ENCODE measurements at regions not wholly inside any gene's neighbourhood (a gene's known extent, or its start where the extent isn't known, plus 50 kb on each side); places are given as distances from the start of the nearest gene placed in this dataset.

DNA sequence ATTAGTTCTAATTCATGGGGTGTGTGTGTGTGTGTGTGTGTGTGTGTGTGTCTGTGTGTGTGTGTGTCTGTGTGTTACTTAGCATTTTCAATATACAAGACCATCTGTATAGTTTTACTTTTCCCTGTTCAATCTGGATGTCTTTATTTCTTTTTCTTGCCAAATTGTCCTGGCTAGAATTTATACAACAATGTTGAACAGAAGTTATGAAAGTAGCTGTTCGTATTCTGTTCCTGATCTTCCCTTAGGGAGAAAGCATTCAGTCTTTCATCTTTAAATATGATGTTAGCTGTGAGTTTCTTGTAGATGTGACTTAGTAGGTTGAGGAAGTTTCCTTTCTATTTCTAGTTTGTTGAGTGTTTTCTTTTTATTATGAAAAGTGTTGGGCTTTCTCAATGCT, 101.0 kb upstream of the ADRA1D start:
- Histone ChIP-seq H3K4me3 (ENCODE audit: low read length) (no peak overlapping the region), H3K27me3 (ENCODE audit: control insufficient read depth in 1 of 2, insufficient read depth in 2 of 2, low read length in 2 of 2) (peaks cover 1 to 4% of the 10 kb centered on the region in 2 experiments), H3K9me3 (ENCODE audit: control insufficient read depth in 1 of 2, insufficient read depth in 1 of 2, low read length in 2 of 2) (peaks cover 3 to 4% of the 10 kb centered on the region in 2 experiments), H3K4me1 (ENCODE audit: insufficient read depth, low read length) (no peaks in the 10 kb centered on the region), H3K36me3 (ENCODE audit: insufficient read depth, low read length) (no peaks in the 10 kb centered on the region), H3K27ac (ENCODE audit: low read depth in 1 of 2, low read length in 2 of 2) (no peak overlapping the region)
- ChIA-PET CTCF (no interaction called here), POLR2A (no interaction called here)
- Mint-ChIP-seq H3K9me3 (peaks cover 8% of the 10 kb centered on the region), H3K27ac (no peak overlapping the region), H3K4me3 (no peak overlapping the region), H3K4me1 (ENCODE audit: low read depth) (no peaks in the 10 kb centered on the region), H3K36me3 (ENCODE audit: low read depth) (no peaks in the 10 kb centered on the region), H3K27me3 (peaks cover 33% of the 10 kb centered on the region)
- ATAC-seq (ENCODE audit: poor library complexity) (no peak), DNase-seq (no peak)
- intact Hi-C loops (cut with DNase I, micrococcal nuclease): no loop called here
- TF ChIP-seq, protein P1, sequence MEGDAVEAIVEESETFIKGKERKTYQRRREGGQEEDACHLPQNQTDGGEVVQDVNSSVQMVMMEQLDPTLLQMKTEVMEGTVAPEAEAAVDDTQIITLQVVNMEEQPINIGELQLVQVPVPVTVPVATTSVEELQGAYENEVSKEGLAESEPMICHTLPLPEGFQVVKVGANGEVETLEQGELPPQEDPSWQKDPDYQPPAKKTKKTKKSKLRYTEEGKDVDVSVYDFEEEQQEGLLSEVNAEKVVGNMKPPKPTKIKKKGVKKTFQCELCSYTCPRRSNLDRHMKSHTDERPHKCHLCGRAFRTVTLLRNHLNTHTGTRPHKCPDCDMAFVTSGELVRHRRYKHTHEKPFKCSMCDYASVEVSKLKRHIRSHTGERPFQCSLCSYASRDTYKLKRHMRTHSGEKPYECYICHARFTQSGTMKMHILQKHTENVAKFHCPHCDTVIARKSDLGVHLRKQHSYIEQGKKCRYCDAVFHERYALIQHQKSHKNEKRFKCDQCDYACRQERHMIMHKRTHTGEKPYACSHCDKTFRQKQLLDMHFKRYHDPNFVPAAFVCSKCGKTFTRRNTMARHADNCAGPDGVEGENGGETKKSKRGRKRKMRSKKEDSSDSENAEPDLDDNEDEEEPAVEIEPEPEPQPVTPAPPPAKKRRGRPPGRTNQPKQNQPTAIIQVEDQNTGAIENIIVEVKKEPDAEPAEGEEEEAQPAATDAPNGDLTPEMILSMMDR (IDR thresholded peaks at IDR 0.05): no peak

GRCh38 chr20:4344670-4345069, 95.6 kb upstream of the ADRA1D start:
- no peak overlapping the region for H3K4me3 ChIP-seq (ENCODE audit: low read length)
- no peaks in the 10 kb centered on the region for H3K9me3 Mint-ChIP-seq
- POLR2A ChIA-PET: no interaction called here
- no peak overlapping the region for H3K27ac ChIP-seq (ENCODE audit: low read depth in 1 of 2, low read length in 2 of 2)
- CTCF ChIA-PET: no interaction called here
- H3K4me3 Mint-ChIP-seq: no peak overlapping the region
- intact Hi-C loops (cut with DNase I, micrococcal nuclease): no loop called here
- DNase-seq (no peak), ATAC-seq (ENCODE audit: poor library complexity) (no peak)
- peaks cover 53% of the 10 kb centered on the region for H3K27me3 Mint-ChIP-seq
- TF ChIP-seq, protein P1 (IDR thresholded peaks at IDR 0.05): no peak
- H3K4me1 ChIP-seq (ENCODE audit: insufficient read depth, low read length): no peaks in the 10 kb centered on the region
- H3K9me3 ChIP-seq (ENCODE audit: control insufficient read depth in 1 of 2, insufficient read depth in 1 of 2, low read length in 2 of 2): no peaks in the 10 kb centered on the region
- H3K36me3 ChIP-seq (ENCODE audit: insufficient read depth, low read length): no peaks in the 10 kb centered on the region
- no peak overlapping the region for H3K27ac Mint-ChIP-seq
- peaks cover 0 to 14% of the 10 kb centered on the region in 2 experiments for H3K27me3 ChIP-seq (ENCODE audit: control insufficient read depth in 1 of 2, insufficient read depth in 2 of 2, low read length in 2 of 2)
- H3K4me1 Mint-ChIP-seq (ENCODE audit: low read depth): no peaks in the 10 kb centered on the region
- no peaks in the 10 kb centered on the region for H3K36me3 Mint-ChIP-seq (ENCODE audit: low read depth)

GRCh38 chr20:4342609-4343008, 93.5 kb upstream of the ADRA1D start:
- no peaks in the 10 kb centered on the region for H3K36me3 ChIP-seq (ENCODE audit: insufficient read depth, low read length)
- H3K4me1 ChIP-seq (ENCODE audit: insufficient read depth, low read length): no peaks in the 10 kb centered on the region
- TF ChIP-seq, protein P1 (IDR thresholded peaks at IDR 0.05): no peak
- ChIA-PET CTCF (no interaction called here), POLR2A (no interaction called here)
- no peak overlapping the region for H3K4me3 ChIP-seq (ENCODE audit: low read length)
- no peak for DNase-seq
- no peaks in the 10 kb centered on the region for H3K9me3 Mint-ChIP-seq
- no peak overlapping the region for H3K27ac Mint-ChIP-seq
- H3K27me3 Mint-ChIP-seq: peaks cover 53% of the 10 kb centered on the region
- no peaks in the 10 kb centered on the region for H3K36me3 Mint-ChIP-seq (ENCODE audit: low read depth)
- H3K9me3 ChIP-seq (ENCODE audit: control insufficient read depth in 1 of 2, insufficient read depth in 1 of 2, low read length in 2 of 2): no peaks in the 10 kb centered on the region
- H3K27ac ChIP-seq (ENCODE audit: low read depth in 1 of 2, low read length in 2 of 2): no peak overlapping the region
- no peak overlapping the region for H3K4me3 Mint-ChIP-seq
- H3K4me1 Mint-ChIP-seq (ENCODE audit: low read depth): no peaks in the 10 kb centered on the region
- no peak for ATAC-seq (ENCODE audit: poor library complexity)
- intact Hi-C loops (cut with DNase I, micrococcal nuclease): no loop called here
- peaks cover 0 to 17% of the 10 kb centered on the region in 2 experiments for H3K27me3 ChIP-seq (ENCODE audit: control insufficient read depth in 1 of 2, insufficient read depth in 2 of 2, low read length in 2 of 2)
